Breast epithelium (tissue), 4 donors: ENCODE measurements at regions not wholly inside any gene's neighbourhood (a gene's known extent, or its start where the extent isn't known, plus 50 kb on each side); places are given as distances from the start of the nearest gene placed in this dataset.
"Not testable (repeated sequence)": the region's sequence is repeated elsewhere in the genome, so short reads cannot be mapped to it uniquely, and the experiment has no call there.

Source experiments
- DNase-seq, 2 donors: peaks; one replicate each; pipeline ENCODE4 v3.0.0-alpha.2; 2019; ENCODE audit warnings: low spot score in 2 of 2
- H3K27ac ChIP-seq, 2 donors: fragments of 200-600 bp; sonication (generic) in 1 of 2; one replicate each; pipeline ENCODE4 v1.5.1; 2016 to 2019; ENCODE audit warnings: mild to moderate bottlenecking in 1 of 2
- H3K27me3 ChIP-seq, 2 donors: fragments of 200-600 bp; sonication (generic) in 1 of 2; one replicate each; pipeline versions ENCODE4 v1.5.1 to v1.6.0; 2017 to 2019; ENCODE audit warnings: control low read depth in 1 of 2, mild to moderate bottlenecking in 1 of 2
- H3K36me3 ChIP-seq: fragments of 200-600 bp; one replicate; pipeline ENCODE4 v1.5.1; 2019
- H3K4me1 ChIP-seq, 2 donors: fragments of 200-600 bp; sonication (generic); one replicate each; pipeline ENCODE4 v1.5.1; 2016 to 2019; ENCODE audit warnings: control low read depth in 1 of 2
- H3K4me3 ChIP-seq, 3 donors: fragments of 200-600 bp; sonication (generic); 1 replicate in 2 of 3; 2 replicates in 1 of 3; pipeline ENCODE4 v1.5.1; 2016 to 2019; ENCODE audit warnings: mild to moderate bottlenecking in 3 of 3, moderate library complexity in 2 of 3
- H3K9me3 ChIP-seq, 2 donors: fragments of 200-600 bp; sonication (generic) in 1 of 2; one replicate each; pipeline ENCODE4 v1.5.1; 2016 to 2019; ENCODE audit warnings: control low read depth in 1 of 2
- CTCF ChIP-seq, 3 donors: fragments of 450-650 bp; IDR thresholded peaks; one replicate each; pipeline ENCODE4 v1.5.1; 2016 to 2017; ENCODE audit warnings: antibody characterized with exemption in 3 of 3, mild to moderate bottlenecking in 3 of 3, moderate library complexity in 3 of 3
- POLR2A ChIP-seq: fragments of 450-650 bp; IDR thresholded peaks from one replicate; pipeline ENCODE4 v1.6.1; 2016; ENCODE audit warnings: antibody characterized with exemption, mild to moderate bottlenecking, moderate library complexity
- POLR2AphosphoS5 ChIP-seq, 3 donors: sonication (generic); formaldehyde crosslinking; IDR thresholded peaks; one replicate each; pipeline ENCODE4 v1.6.1; 2017; ENCODE audit warnings: antibody characterized with exemption in 3 of 3
- intact Hi-C: fragments of 100-400 bp; cut with DNase I; formaldehyde crosslinking; loops from one replicate; pipeline ENCODE4 v1.15.1; 2023; ENCODE audit warnings: low total_unique reads

GRCh38 chr4:187088070-187088799, 364.6 kb upstream of the FAT1 start:
- Histone ChIP-seq H3K27me3 (no peaks in the 10 kb centered on the region), H3K27ac (no peak overlapping the region), H3K4me1 (no peaks in the 10 kb centered on the region), H3K9me3 (no peaks in the 10 kb centered on the region), H3K4me3 (no peak overlapping the region), H3K36me3 (no peaks in the 10 kb centered on the region)
- TF ChIP-seq POLR2AphosphoS5 (IDR thresholded peaks at IDR 0.05) (no peak), CTCF (IDR thresholded peaks at IDR 0.05) (no peak), POLR2A (no peak)
- DNase-seq = no peak
- intact Hi-C loops = no loop called here

GRCh38 chr4:187090401-187090800, 366.7 kb upstream of the FAT1 start:
- DNase-seq = no peak
- H3K4me3 ChIP-seq = no peak overlapping the region
- TF ChIP-seq POLR2A = no peak
- TF ChIP-seq CTCF (IDR thresholded peaks at IDR 0.05) = no peak
- TF ChIP-seq POLR2AphosphoS5 (IDR thresholded peaks at IDR 0.05) = no peak
- H3K27me3 ChIP-seq = no peaks in the 10 kb centered on the region
- H3K27ac ChIP-seq = no peak overlapping the region
- intact Hi-C loops = no loop called here
- no peaks in the 10 kb centered on the region for H3K4me1 ChIP-seq
- H3K9me3 ChIP-seq = no peaks in the 10 kb centered on the region
- H3K36me3 ChIP-seq = no peaks in the 10 kb centered on the region

- H3K36me3 ChIP-seq, intact Hi-C loops, H3K4me1 ChIP-seq, H3K9me3 ChIP-seq, H3K27ac ChIP-seq, H3K27me3 ChIP-seq, DNase-seq, H3K4me3 ChIP-seq: not testable (repeated sequence)
Observed at GRCh38 chr4:187090832-187091231, 367.2 kb upstream of the FAT1 start.

- intact Hi-C loops = no loop called here
- no peak for TF ChIP-seq CTCF (IDR thresholded peaks at IDR 0.05)
- no peak for TF ChIP-seq POLR2AphosphoS5 (IDR thresholded peaks at IDR 0.05)
- TF ChIP-seq POLR2A = no peak
- no peak overlapping the region for H3K4me3 ChIP-seq
- no peak for DNase-seq
- H3K4me1 ChIP-seq = no peaks in the 10 kb centered on the region
- H3K9me3 ChIP-seq = peaks cover 0 to 18% of the 10 kb centered on the region in 2 donors
- no peaks in the 10 kb centered on the region for H3K36me3 ChIP-seq
- no peak overlapping the region for H3K27ac ChIP-seq
- no peaks in the 10 kb centered on the region for H3K27me3 ChIP-seq
Observed at GRCh38 chr4:187094144-187094543, 370.5 kb upstream of the FAT1 start.

GRCh38 chr4:187098429-187098828, 374.8 kb upstream of the FAT1 start:
- Histone ChIP-seq H3K27me3 (no peaks in the 10 kb centered on the region), H3K9me3 (peaks cover 0 to 18% of the 10 kb centered on the region in 2 donors), H3K27ac (no peak overlapping the region), H3K36me3 (no peaks in the 10 kb centered on the region), H3K4me3 (no peak overlapping the region), H3K4me1 (no peaks in the 10 kb centered on the region)
- TF ChIP-seq POLR2AphosphoS5 (IDR thresholded peaks at IDR 0.05) (no peak), CTCF (IDR thresholded peaks at IDR 0.05) (no peak), POLR2A (no peak)
- intact Hi-C loops = no loop called here
- DNase-seq = no peak
